ENCODE measurements at regions not wholly inside any gene's neighbourhood (a gene's known extent, or its start where the extent isn't known, plus 50 kb on each side); places are given as distances from the start of the nearest gene placed in this dataset.

GRCh38 chr17:70484496-70484895 is 315.2 kb downstream of the KCNJ2 start:
- TF ChIP-seq POLR2A (IDR thresholded peaks at IDR 0.05) (no peak), CTCF (IDR thresholded peaks at IDR 0.05) (no peak)
